HEK293T (cell line): ENCODE measurements at regions not wholly inside any gene's neighbourhood (a gene's known extent, or its start where the extent isn't known, plus 50 kb on each side); places are given as distances from the start of the nearest gene placed in this dataset.

Experiments used
- CTCF ChIA-PET: fragments of 350-600 bp; formaldehyde crosslinking; extraction: SDS; loops from one replicate; lab custom pipeline; 2021; ENCODE audit warnings: antibody characterized with exemption, inconsistent platforms; lab: Yijun Ruan, JAX
- POLR2A ChIA-PET: fragments of 350-600 bp; formaldehyde crosslinking; extraction: SDS; loops from one replicate; lab custom pipeline; 2020; ENCODE audit warnings: antibody characterized with exemption, inconsistent platforms; lab: Yijun Ruan, JAX
- DNase-seq: peaks from one replicate; pipeline ENCODE4 v3.0.0; 2012; ENCODE audit warnings: mixed read lengths; ENCODE audit errors: extremely low spot score
- ARNT ChIP-seq: fragments of 450-650 bp; IDR thresholded peaks from 2 replicates; pipeline ENCODE4 v1.6.1; 2017; ENCODE audit warnings: mild to moderate bottlenecking
- BHLHE40 ChIP-seq: fragments of 450-650 bp; IDR thresholded peaks from 2 replicates; pipeline ENCODE4 v1.6.1; 2016; ENCODE audit warnings: mild to moderate bottlenecking, moderate library complexity, borderline replicate concordance
- CTBP1 ChIP-seq: fragments of 450-650 bp; IDR thresholded peaks from 2 replicates; pipeline ENCODE4 v1.6.1; 2016; ENCODE audit warnings: borderline replicate concordance
- ELF4 ChIP-seq: fragments of 450-650 bp; IDR thresholded peaks from 2 replicates; pipeline ENCODE4 v1.6.1; 2017; ENCODE audit warnings: antibody characterized with exemption
- FOXA1 ChIP-seq: fragments of 450-650 bp; IDR thresholded peaks from 2 replicates; pipeline ENCODE4 v1.6.1; 2016; ENCODE audit warnings: mild to moderate bottlenecking
- FOXK2 ChIP-seq: fragments of 450-650 bp; IDR thresholded peaks from 2 replicates; pipeline ENCODE4 v1.6.1; 2016; ENCODE audit warnings: mild to moderate bottlenecking
- FOXM1 ChIP-seq: fragments of 450-650 bp; IDR thresholded peaks from 2 replicates; pipeline ENCODE4 v1.6.1; 2017; ENCODE audit warnings: mild to moderate bottlenecking, borderline replicate concordance
- HDGF ChIP-seq: fragments of 450-650 bp; IDR thresholded peaks from 2 replicates; pipeline ENCODE4 v1.6.1; 2017; ENCODE audit warnings: antibody characterized with exemption, borderline replicate concordance
- L3MBTL2 ChIP-seq: fragments of 450-650 bp; conservative IDR thresholded peaks from 2 replicates; pipeline ENCODE4 v1.6.1; 2016; ENCODE audit warnings: mild to moderate bottlenecking
- LEF1 ChIP-seq: fragments of 450-650 bp; IDR thresholded peaks from 2 replicates; pipeline ENCODE4 v1.6.1; 2017; ENCODE audit warnings: mild to moderate bottlenecking, borderline replicate concordance
- NFRKB ChIP-seq: fragments of 450-650 bp; IDR thresholded peaks from 2 replicates; pipeline ENCODE4 v1.6.1; 2016; ENCODE audit warnings: mild to moderate bottlenecking, moderate library complexity
- PKNOX1 ChIP-seq: fragments of 450-650 bp; IDR thresholded peaks from 2 replicates; pipeline ENCODE4 v1.6.1; 2016
- SP1 ChIP-seq: fragments of 450-650 bp; IDR thresholded peaks from 2 replicates; pipeline ENCODE4 v1.6.1; 2017
- SUZ12 ChIP-seq: fragments of 450-650 bp; IDR thresholded peaks from 2 replicates; pipeline ENCODE4 v1.6.1; 2016; ENCODE audit warnings: mild to moderate bottlenecking
- TARDBP ChIP-seq: fragments of 450-650 bp; IDR thresholded peaks from 2 replicates; pipeline ENCODE4 v1.6.1; 2016
- ZNF384 ChIP-seq: fragments of 450-650 bp; IDR thresholded peaks from 2 replicates; pipeline ENCODE4 v1.6.1; 2016

GRCh38 chr18:67232406-67232805 is 284.1 kb downstream of the DSEL start:
- TF ChIP-seq CTBP1 (no peak), SP1 (no peak), ZNF384 (no peak), PKNOX1 (no peak), LEF1 (no peak)
- DNase-seq: no peak
- ChIA-PET CTCF (no interaction called here), POLR2A (no interaction called here)

- ChIA-PET CTCF (no interaction called here), POLR2A (no interaction called here)
- DNase-seq: no peak
- TF ChIP-seq FOXA1: no peak
- TF ChIP-seq FOXM1: no peak
- TF ChIP-seq TARDBP: no peak
- no peak for TF ChIP-seq HDGF
- no peak for TF ChIP-seq SP1
- TF ChIP-seq NFRKB: no peak
- no peak for TF ChIP-seq ARNT
- TF ChIP-seq LEF1: no peak
- no peak for TF ChIP-seq BHLHE40
- TF ChIP-seq ELF4: no peak
- TF ChIP-seq FOXK2: no peak
- no peak for TF ChIP-seq ZNF384
- TF ChIP-seq SUZ12: no peak
- no peak for TF ChIP-seq PKNOX1
- no peak for TF ChIP-seq CTBP1
- TF ChIP-seq L3MBTL2: no peak
Observed at GRCh38 chr18:67222887-67223286, 293.6 kb downstream of the DSEL start.

- no peak for TF ChIP-seq BHLHE40
- TF ChIP-seq FOXK2: no peak
- no peak for TF ChIP-seq NFRKB
- TF ChIP-seq ZNF384: no peak
- TF ChIP-seq L3MBTL2: no peak
- TF ChIP-seq HDGF: no peak
- no peak for TF ChIP-seq FOXA1
- no peak for TF ChIP-seq PKNOX1
- ChIA-PET CTCF (no interaction called here), POLR2A (no interaction called here)
- DNase-seq: no peak
Observed at GRCh38 chr18:67219821-67220220, 296.7 kb downstream of the DSEL start.

- no peak for DNase-seq
- TF ChIP-seq ARNT (no peak), HDGF (no peak), CTBP1 (no peak)
- POLR2A ChIA-PET: no interaction called here
- CTCF ChIA-PET: no interaction called here
Observed at GRCh38 chr18:67218556-67218955, 298.0 kb downstream of the DSEL start.

GRCh38 chr18:67217551-67218166 is 298.9 kb downstream of the DSEL start:
- CTCF ChIA-PET: interaction anchor here (0.6 kb wide), 1 partner anchor 1624 kb away, joined by 3 read pairs; no protein-coding TSS in a partner anchor
- peak; percentile 10 for DNase-seq
- TF ChIP-seq SUZ12 (no peak), LEF1 (no peak), FOXK2 (no peak), L3MBTL2 (no peak), CTBP1 (no peak), FOXM1 (no peak), ELF4 (no peak), FOXA1 (no peak), BHLHE40 (no peak), SP1 (no peak), ZNF384 (no peak), HDGF (no peak), NFRKB (no peak), TARDBP (no peak), PKNOX1 (no peak), ARNT (no peak)
- POLR2A ChIA-PET: no interaction called here

GRCh38 chr18:67216846-67217245 is 299.7 kb downstream of the DSEL start:
- CTCF ChIA-PET: interaction anchor here (0.6 kb wide), 1 partner anchor 1625 kb away, joined by 3 read pairs; no protein-coding TSS in a partner anchor
- DNase-seq: no peak
- TF ChIP-seq FOXM1 (no peak), SUZ12 (no peak), NFRKB (no peak), LEF1 (no peak), ARNT (no peak), HDGF (no peak)
- POLR2A ChIA-PET: no interaction called here
